ENCODE measurements at regions not wholly inside any gene's neighbourhood (a gene's known extent, or its start where the extent isn't known, plus 50 kb on each side); places are given as distances from the start of the nearest gene placed in this dataset.

- H3K4me3 ChIP-seq (ENCODE audit: low read depth, low read length), result no peak overlapping the region
- H3K4me1 ChIP-seq (ENCODE audit: insufficient read depth), result no peaks in the 10 kb centered on the region
- DNase-seq (ENCODE audit: extremely low spot score), result no peak
- H3K36me3 ChIP-seq (ENCODE audit: insufficient read depth), result no peaks in the 10 kb centered on the region
- no peak overlapping the region for H3K27ac ChIP-seq (ENCODE audit: low read depth)
- 69% methylated on average over 13 of the region's 13 CpGs for WGBS
Measured at GRCh38 chr2:7950035-7950612, 731.7 kb upstream of the ID2 start.

GRCh38 chr2:7951001-7951400 lies 730.9 kb upstream of the ID2 start:
- 96% methylated on average over 5 of the region's 5 CpGs for WGBS

GRCh38 chr2:7951490-7951889 lies 730.4 kb upstream of the ID2 start:
- Histone ChIP-seq H3K4me3 (ENCODE audit: low read depth, low read length) (no peak overlapping the region), H3K36me3 (ENCODE audit: insufficient read depth) (no peaks in the 10 kb centered on the region), H3K4me1 (ENCODE audit: insufficient read depth) (no peaks in the 10 kb centered on the region), H3K27ac (ENCODE audit: low read depth) (no peak overlapping the region)
- 97% methylated on average over 1 of the region's 1 CpG for WGBS
- no peak for DNase-seq (ENCODE audit: extremely low spot score)

More at GRCh38 chr2:7951001-7951400, 730.9 kb upstream of the ID2 start:
- H3K4me3 ChIP-seq (ENCODE audit: low read depth, low read length), result no peak overlapping the region
- H3K27ac ChIP-seq (ENCODE audit: low read depth), result no peak overlapping the region
- no peaks in the 10 kb centered on the region for H3K36me3 ChIP-seq (ENCODE audit: insufficient read depth)
- DNase-seq (ENCODE audit: extremely low spot score), result no peak
- H3K4me1 ChIP-seq (ENCODE audit: insufficient read depth), result no peaks in the 10 kb centered on the region

GRCh38 chr2:7952046-7952745 lies 729.7 kb upstream of the ID2 start:
- Histone ChIP-seq H3K36me3 (ENCODE audit: insufficient read depth) (no peaks in the 10 kb centered on the region), H3K27ac (ENCODE audit: low read depth) (no peak overlapping the region), H3K4me1 (ENCODE audit: insufficient read depth) (no peaks in the 10 kb centered on the region), H3K4me3 (ENCODE audit: low read depth, low read length) (no peak overlapping the region)
- DNase-seq (ENCODE audit: extremely low spot score), result no peak
- WGBS, result 68% methylated on average over 15 of the region's 15 CpGs

GRCh38 chr2:7953195-7953594 lies 728.7 kb upstream of the ID2 start:
- Histone ChIP-seq H3K4me1 (ENCODE audit: insufficient read depth) (no peaks in the 10 kb centered on the region), H3K36me3 (ENCODE audit: insufficient read depth) (no peaks in the 10 kb centered on the region), H3K27ac (ENCODE audit: low read depth) (no peak overlapping the region), H3K4me3 (ENCODE audit: low read depth, low read length) (no peak overlapping the region)
- DNase-seq (ENCODE audit: extremely low spot score), result no peak
- 87% methylated on average over 6 of the region's 6 CpGs for WGBS

- DNase-seq (ENCODE audit: extremely low spot score), result no peak
- H3K4me3 ChIP-seq (ENCODE audit: low read depth, low read length), result no peak overlapping the region
- no peak overlapping the region for H3K27ac ChIP-seq (ENCODE audit: low read depth)
- WGBS, result 72% methylated on average over 4 of the region's 4 CpGs
- H3K4me1 ChIP-seq (ENCODE audit: insufficient read depth), result no peaks in the 10 kb centered on the region
- H3K36me3 ChIP-seq (ENCODE audit: insufficient read depth), result no peaks in the 10 kb centered on the region
Measured at GRCh38 chr2:7954234-7954633, 727.6 kb upstream of the ID2 start.

DNA sequence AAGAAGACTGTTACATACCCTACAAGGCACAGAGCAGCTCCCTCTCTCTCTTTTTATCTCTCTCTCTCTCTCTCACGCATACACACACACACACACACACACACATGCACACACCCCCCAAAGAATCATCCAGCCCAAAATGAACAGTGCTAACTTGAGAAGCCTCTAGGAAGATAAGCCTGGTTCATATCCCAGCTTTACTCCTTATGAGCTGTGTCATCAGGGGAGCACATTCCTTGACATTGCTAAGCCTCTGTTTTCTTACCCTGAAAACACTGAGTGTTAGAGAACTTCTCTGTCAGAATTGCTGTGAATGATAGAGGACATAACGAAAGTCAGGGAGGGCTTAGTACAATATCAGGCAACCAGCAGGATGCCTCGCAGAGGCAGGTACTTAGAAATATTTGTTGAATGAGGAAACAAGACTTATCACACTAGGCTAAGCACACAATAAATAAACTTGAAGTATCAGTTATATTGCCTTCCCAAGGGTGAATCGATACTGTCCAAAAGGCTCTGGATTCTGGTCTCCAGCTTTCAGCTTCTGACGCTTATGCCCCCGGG lies 725.6 kb upstream of the ID2 start:
- no peaks in the 10 kb centered on the region for H3K4me1 ChIP-seq (ENCODE audit: insufficient read depth)
- H3K4me3 ChIP-seq (ENCODE audit: low read depth, low read length), result no peak overlapping the region
- no peak overlapping the region for H3K27ac ChIP-seq (ENCODE audit: low read depth)
- no peak for DNase-seq (ENCODE audit: extremely low spot score)
- 65% methylated on average over 6 of the region's 6 CpGs for WGBS
- H3K36me3 ChIP-seq (ENCODE audit: insufficient read depth), result no peaks in the 10 kb centered on the region

DNA sequence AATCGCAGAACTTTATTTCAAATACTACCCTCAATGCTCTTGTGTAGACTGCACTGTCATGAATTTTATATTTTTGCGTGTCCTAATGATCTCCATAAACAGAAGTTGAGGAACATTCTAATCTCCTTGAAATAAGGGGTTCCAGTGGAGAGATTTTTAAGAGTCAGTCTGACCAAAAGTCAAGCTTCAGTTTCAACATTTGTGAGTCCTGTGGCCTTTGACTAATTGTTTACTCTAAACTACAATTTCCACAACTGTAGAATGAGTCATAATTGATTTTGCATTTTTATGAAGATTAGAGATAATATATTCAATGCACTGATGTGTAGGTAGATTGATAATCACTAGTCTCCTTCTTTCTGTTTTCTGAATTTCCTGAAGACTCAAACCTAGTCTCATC lies 720.3 kb upstream of the ID2 start:
- no peak overlapping the region for H3K27ac ChIP-seq (ENCODE audit: low read depth)
- WGBS, result 74% methylated on average over 2 of the region's 2 CpGs
- no peaks in the 10 kb centered on the region for H3K4me1 ChIP-seq (ENCODE audit: insufficient read depth)
- no peak for DNase-seq (ENCODE audit: extremely low spot score)
- H3K36me3 ChIP-seq (ENCODE audit: insufficient read depth), result no peaks in the 10 kb centered on the region
- H3K4me3 ChIP-seq (ENCODE audit: low read depth, low read length), result no peak overlapping the region

DNA sequence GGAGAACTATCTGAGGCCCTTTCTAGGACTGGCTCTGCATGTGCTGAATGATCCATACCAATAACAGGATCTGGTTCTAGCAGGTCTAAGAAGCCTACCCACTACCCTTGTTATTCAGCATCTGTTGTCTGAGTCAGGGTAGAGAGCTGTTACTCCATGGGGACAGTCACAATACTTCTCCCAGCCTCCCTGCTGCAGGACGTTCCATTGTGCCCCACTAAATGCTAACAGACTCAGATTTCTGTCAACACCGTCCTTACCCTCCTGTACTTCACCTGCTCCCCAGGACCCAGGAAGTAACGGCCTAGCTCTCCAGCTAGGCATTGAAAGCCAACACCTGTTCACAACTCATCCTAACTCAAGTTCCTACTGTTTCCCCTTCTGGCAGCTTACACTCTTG lies 719.7 kb upstream of the ID2 start:
- H3K4me3 ChIP-seq (ENCODE audit: low read depth, low read length), result no peak overlapping the region
- no peak for DNase-seq (ENCODE audit: extremely low spot score)
- 95% methylated on average over 3 of the region's 3 CpGs for WGBS
- no peak overlapping the region for H3K27ac ChIP-seq (ENCODE audit: low read depth)
- no peaks in the 10 kb centered on the region for H3K4me1 ChIP-seq (ENCODE audit: insufficient read depth)
- H3K36me3 ChIP-seq (ENCODE audit: insufficient read depth), result no peaks in the 10 kb centered on the region

DNA sequence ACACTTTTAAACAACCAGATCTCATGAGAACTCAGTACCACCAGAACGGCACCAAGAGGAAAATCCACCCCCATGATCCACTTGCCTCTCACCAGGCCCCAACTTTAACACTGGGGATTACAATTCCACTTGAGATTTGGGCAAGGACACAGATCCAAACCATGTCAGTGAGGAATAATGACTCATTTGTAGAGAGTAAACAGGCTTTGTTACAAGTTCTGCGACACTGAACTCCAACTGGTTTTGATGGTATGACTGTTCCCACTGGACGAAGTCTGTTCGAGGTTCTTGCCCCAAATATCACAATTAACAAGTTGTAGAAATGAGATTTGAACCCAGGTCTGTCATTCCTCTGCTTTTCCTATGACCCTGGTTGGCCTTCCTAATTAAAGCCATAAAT lies 718.1 kb upstream of the ID2 start:
- Histone ChIP-seq H3K27ac (ENCODE audit: low read depth) (no peak overlapping the region), H3K36me3 (ENCODE audit: insufficient read depth) (no peaks in the 10 kb centered on the region), H3K4me1 (ENCODE audit: insufficient read depth) (no peaks in the 10 kb centered on the region), H3K4me3 (ENCODE audit: low read depth, low read length) (no peak overlapping the region)
- no peak for DNase-seq (ENCODE audit: extremely low spot score)
- WGBS, result 95% methylated on average over 4 of the region's 4 CpGs

GRCh38 chr2:7966032-7966431 lies 715.8 kb upstream of the ID2 start:
- H3K4me1 ChIP-seq (ENCODE audit: insufficient read depth), result no peaks in the 10 kb centered on the region
- DNase-seq (ENCODE audit: extremely low spot score), result no peak
- 63% methylated on average over 3 of the region's 3 CpGs for WGBS

DNA sequence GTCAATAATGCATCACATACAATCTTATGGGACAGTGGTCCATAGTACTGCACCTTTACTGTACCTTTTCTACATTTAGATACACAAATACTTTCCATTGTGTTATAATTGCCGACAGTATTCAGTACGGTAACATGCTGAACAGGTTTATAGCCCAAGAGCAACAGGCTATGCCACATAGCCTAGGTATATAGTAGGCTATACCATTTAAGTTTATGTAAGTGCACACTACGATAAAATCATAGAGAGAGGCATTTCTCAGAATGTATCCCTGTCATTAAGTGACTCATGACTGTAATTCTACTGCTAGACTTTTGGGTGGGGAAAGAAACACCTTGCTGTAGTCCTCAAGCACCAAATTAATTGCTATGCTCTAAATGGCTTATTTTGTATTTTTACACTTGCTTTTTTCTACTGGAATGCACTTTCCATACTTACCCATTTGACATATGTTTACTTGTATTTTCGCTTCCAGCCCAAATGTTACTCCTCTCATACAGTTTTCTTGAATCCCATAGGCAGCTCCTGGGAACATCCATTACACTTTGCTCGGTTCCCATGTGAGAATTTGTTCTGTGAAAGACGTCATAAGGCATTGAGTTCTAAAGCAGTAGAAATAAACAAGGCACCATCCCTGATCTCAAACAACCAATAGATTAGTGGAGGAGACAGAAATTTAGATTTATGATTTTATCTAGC lies 714.0 kb upstream of the ID2 start:
- no peak for DNase-seq (ENCODE audit: extremely low spot score)
- no peaks in the 10 kb centered on the region for H3K4me1 ChIP-seq (ENCODE audit: insufficient read depth)
- H3K4me3 ChIP-seq (ENCODE audit: low read depth, low read length), result no peak overlapping the region
- WGBS, result 92% methylated on average over 6 of the region's 6 CpGs
- no peak overlapping the region for H3K27ac ChIP-seq (ENCODE audit: low read depth)
- no peaks in the 10 kb centered on the region for H3K36me3 ChIP-seq (ENCODE audit: insufficient read depth)

More at GRCh38 chr2:7966032-7966431, 715.8 kb upstream of the ID2 start:
- no peaks in the 10 kb centered on the region for H3K36me3 ChIP-seq (ENCODE audit: insufficient read depth)
- no peak overlapping the region for H3K4me3 ChIP-seq (ENCODE audit: low read depth, low read length)
- no peak overlapping the region for H3K27ac ChIP-seq (ENCODE audit: low read depth)

- Histone ChIP-seq H3K4me1 (ENCODE audit: insufficient read depth) (no peaks in the 10 kb centered on the region), H3K4me3 (ENCODE audit: low read depth, low read length) (no peak overlapping the region), H3K27ac (ENCODE audit: low read depth) (no peak overlapping the region), H3K36me3 (ENCODE audit: insufficient read depth) (no peaks in the 10 kb centered on the region)
- DNase-seq (ENCODE audit: extremely low spot score), result no peak
- WGBS, result 74% methylated on average over 10 of the region's 10 CpGs
Measured at GRCh38 chr2:7969756-7970515, 711.9 kb upstream of the ID2 start.
